ENCODE measurements at regions not wholly inside any gene's neighbourhood (a gene's known extent, or its start where the extent isn't known, plus 50 kb on each side); places are given as distances from the start of the nearest gene placed in this dataset.
A peak's percentile ranks its signal among the peaks of the same experiment; 100 is the strongest.

DNA sequence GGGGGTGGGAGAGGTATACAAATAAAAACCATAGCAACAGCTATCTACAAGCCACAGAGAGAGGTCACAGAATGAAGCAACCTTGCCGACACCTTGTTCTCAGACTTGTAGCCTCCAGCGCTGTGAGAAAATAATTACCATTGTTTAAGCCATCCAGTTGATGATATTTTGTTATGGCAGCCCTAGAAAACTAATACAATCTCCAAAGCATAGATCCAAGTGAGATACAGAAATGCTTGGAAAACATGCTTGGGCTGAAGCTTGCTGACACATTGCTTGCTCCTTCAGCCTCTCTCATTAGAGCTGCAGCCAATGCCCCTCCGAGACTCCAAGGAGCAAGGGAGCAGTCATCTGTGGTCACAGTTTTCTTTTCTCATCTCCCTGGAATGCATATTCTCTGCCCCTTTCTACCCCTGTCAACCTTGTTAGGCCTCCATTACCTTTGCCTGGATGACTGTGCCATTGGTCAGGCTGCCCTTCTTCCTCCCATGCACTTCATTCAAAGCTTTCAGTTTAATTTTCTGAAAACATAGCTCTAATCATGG lies 401.4 kb upstream of the KLF4 start:
- intact Hi-C loops (cut with micrococcal nuclease), result loop anchor here (10.0 kb wide), 1 partner anchor 554 kb away; no protein-coding TSS in a partner anchor
- no peaks in the 10 kb centered on the region for H3K36me3 ChIP-seq (ENCODE audit: control insufficient read depth, insufficient read depth, low read length)
- no peak overlapping the region for H2BK120ac ChIP-seq (ENCODE audit: low read depth, low read length)
- H3K4me1 ChIP-seq (ENCODE audit: control insufficient read depth, insufficient read depth, low read length), result peaks cover 13% of the 10 kb centered on the region
- no peak overlapping the region for H3K14ac ChIP-seq (replicated peaks; ENCODE audit: low read depth, low read length)
- no TSS peak for BruUV-seq (replicated peaks)
- no peak overlapping the region for H3K27ac ChIP-seq (ENCODE audit: insufficient read depth, low read length)
- no peaks in the 10 kb centered on the region for H3K79me1 ChIP-seq (ENCODE audit: low read depth in 1 of 2, low read length in 2 of 2)
- TF ChIP-seq CEBPB (IDR thresholded peaks at IDR 0.05; ENCODE audit: low read depth, low read length) (no peak), RCOR1 (IDR thresholded peaks at IDR 0.05; ENCODE audit: insufficient replicate concordance, low read length) (no peak), SMC3 (IDR thresholded peaks at IDR 0.05; ENCODE audit: low read depth, low read length) (no peak), CTCF (conservative IDR thresholded peaks at IDR 0.05; ENCODE audit: low read depth, low read length) (no peak), NFE2L2 (IDR thresholded peaks at IDR 0.05; ENCODE audit: low read depth, low read length) (no peak), RFX5 (IDR thresholded peaks at IDR 0.05; ENCODE audit: low read depth, low read length) (no peak), POLR2A (IDR thresholded peaks at IDR 0.05; ENCODE audit: low read depth, low read length) (no peak), MAFK (IDR thresholded peaks at IDR 0.05; ENCODE audit: low read depth, low read length) (no peak), USF2 (IDR thresholded peaks at IDR 0.05; ENCODE audit: low read depth, low read length) (no peak), BHLHE40 (IDR thresholded peaks at IDR 0.05; ENCODE audit: low read depth, low read length) (no peak), MXI1 (IDR thresholded peaks at IDR 0.05; ENCODE audit: borderline replicate concordance, low read depth, low read length) (no peak), CHD1 (IDR thresholded peaks at IDR 0.05; ENCODE audit: low read depth, low read length) (no peak), RAD21 (IDR thresholded peaks at IDR 0.05; ENCODE audit: low read length) (no peak), FOS (IDR thresholded peaks at IDR 0.05; ENCODE audit: low read depth, low read length) (no peak), MAZ (IDR thresholded peaks at IDR 0.05; ENCODE audit: borderline replicate concordance, low read depth, low read length) (no peak)
- TF ChIP-seq, protein P1, sequence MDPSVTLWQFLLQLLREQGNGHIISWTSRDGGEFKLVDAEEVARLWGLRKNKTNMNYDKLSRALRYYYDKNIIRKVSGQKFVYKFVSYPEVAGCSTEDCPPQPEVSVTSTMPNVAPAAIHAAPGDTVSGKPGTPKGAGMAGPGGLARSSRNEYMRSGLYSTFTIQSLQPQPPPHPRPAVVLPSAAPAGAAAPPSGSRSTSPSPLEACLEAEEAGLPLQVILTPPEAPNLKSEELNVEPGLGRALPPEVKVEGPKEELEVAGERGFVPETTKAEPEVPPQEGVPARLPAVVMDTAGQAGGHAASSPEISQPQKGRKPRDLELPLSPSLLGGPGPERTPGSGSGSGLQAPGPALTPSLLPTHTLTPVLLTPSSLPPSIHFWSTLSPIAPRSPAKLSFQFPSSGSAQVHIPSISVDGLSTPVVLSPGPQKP (IDR thresholded peaks at IDR 0.05; ENCODE audit: borderline replicate concordance, low read depth, low read length), result no peak
- no peak overlapping the region for H3K56ac ChIP-seq (ENCODE audit: extremely low read depth, insufficient read depth, low read length)
- H4K8ac ChIP-seq (ENCODE audit: low read depth in 2 of 2, low read length in 2 of 2), result no peak overlapping the region
- CTCF ChIA-PET, result no interaction called here
- dilution Hi-C loops (cut with HindIII; ENCODE audit: low sequenced_read_pairs, unreplicated experiment), result no loop called here
- H2BK5ac ChIP-seq (ENCODE audit: low read depth, low read length, poor library complexity, severe bottlenecking), result no peak overlapping the region
- no peak overlapping the region for H3K4me3 ChIP-seq (ENCODE audit: insufficient read depth, low read depth, low read length)
- peak overlapping the region; percentile 38 for H2AFZ ChIP-seq (replicated peaks; ENCODE audit: low read length, poor library complexity)
- H3K9ac ChIP-seq (ENCODE audit: low read depth, low read length), result no peak overlapping the region
- no peak overlapping the region for H3K4ac ChIP-seq (ENCODE audit: low read depth, low read length)
- H3K9me3 ChIP-seq (ENCODE audit: control insufficient read depth, insufficient read depth, low read length), result no peaks in the 10 kb centered on the region
- H4K91ac ChIP-seq (ENCODE audit: insufficient read depth, low read depth, low read length), result no peak overlapping the region
- no peak overlapping the region for H2AK9ac ChIP-seq (replicated peaks; ENCODE audit: low read depth, low read length, poor library complexity)
- H4K5ac ChIP-seq (ENCODE audit: low read depth, low read length), result no peak overlapping the region
- ATAC-seq (ENCODE audit: low read depth), result no peak
- in situ Hi-C loops (cut with MboI; ENCODE audit: low sequenced_read_pairs), result loop anchor here (25.0 kb wide), 1 partner anchor 404 kb away; the partner anchor contains the start of gene KLF4
- DNase-seq, result peak; percentile 56
- no peak overlapping the region for H3K23ac ChIP-seq (ENCODE audit: low read depth, low read length)
- H3K9me1 ChIP-seq (ENCODE audit: insufficient read depth, low read length), result peaks cover 11% of the 10 kb centered on the region; the same call in 1 of the 2 replicates
- no CpG with 5 or more reads among the region's 3 CpGs for WGBS, 2 experiments (ENCODE audit: extremely low coverage in 2 of 2, insufficient read length in 1 of 2)
- H2AK5ac ChIP-seq (ENCODE audit: low read depth, low read length), result no peak overlapping the region
- H3K27me3 ChIP-seq (ENCODE audit: control insufficient read depth, insufficient read depth, low read length), result no peaks in the 10 kb centered on the region
- H2BK20ac ChIP-seq (ENCODE audit: low read depth, low read length), result no peak overlapping the region
- POLR2A ChIA-PET (ENCODE audit: unreplicated experiment), result no interaction called here
- no peak overlapping the region for H3K18ac ChIP-seq (ENCODE audit: low read depth, low read length)
- no peaks in the 10 kb centered on the region for H4K20me1 ChIP-seq (ENCODE audit: insufficient read depth, low read length)
- H2BK15ac ChIP-seq (ENCODE audit: low read depth, low read length), result no peak overlapping the region
- no peak overlapping the region for H3K4me2 ChIP-seq (ENCODE audit: low read depth, low read length)
